Smooth muscle cell (in vitro differentiated cells): ENCODE measurements at regions not wholly inside any gene's neighbourhood (a gene's known extent, or its start where the extent isn't known, plus 50 kb on each side); places are given as distances from the start of the nearest gene placed in this dataset.

Source experiments
- DNase-seq: peaks from one replicate; lab custom pipeline; 2025; ENCODE audit not compliant: unreplicated experiment; lab: John Stamatoyannopoulos, UW
- H2AFZ ChIP-seq: fragments of 200-600 bp; sonication (generic); 2 replicates; pipeline ENCODE4 v1.6.0; 2016; ENCODE audit warnings: antibody characterized with exemption, low read depth, mild to moderate bottlenecking
- H3F3A ChIP-seq: fragments of 200-600 bp; sonication (generic); 2 replicates; pipeline ENCODE4 v1.6.0; 2017; ENCODE audit warnings: antibody characterized with exemption, low read depth
- H3K27ac ChIP-seq: fragments of 200-600 bp; sonication (generic); 2 replicates; pipeline ENCODE4 v1.5.1; 2016; ENCODE audit warnings: low read depth, mild to moderate bottlenecking
- H3K27me3 ChIP-seq: fragments of 200-600 bp; sonication (generic); 2 replicates; pipeline ENCODE4 v1.6.1; 2016; ENCODE audit warnings: low read depth, mild to moderate bottlenecking
- H3K36me3 ChIP-seq: fragments of 200-600 bp; sonication (generic); 2 replicates; pipeline ENCODE4 v1.5.1; 2016; ENCODE audit warnings: low read depth
- H3K4me1 ChIP-seq: fragments of 200-600 bp; sonication (generic); 2 replicates; pipeline ENCODE4 v1.5.1; 2016; ENCODE audit warnings: low read depth
- H3K4me2 ChIP-seq: fragments of 200-600 bp; sonication (generic); 2 replicates; pipeline ENCODE4 v1.6.0; 2016; ENCODE audit warnings: mild to moderate bottlenecking
- H3K4me3 ChIP-seq: fragments of 200-600 bp; sonication (generic); 2 replicates; pipeline ENCODE4 v1.5.1; 2016; ENCODE audit warnings: mild to moderate bottlenecking
- H3K79me2 ChIP-seq: fragments of 200-600 bp; sonication (generic); 2 replicates; pipeline ENCODE4 v1.6.0; 2016; ENCODE audit warnings: low read depth, mild to moderate bottlenecking
- H3K9ac ChIP-seq: fragments of 200-600 bp; sonication (generic); 2 replicates; pipeline ENCODE4 v1.6.0; 2016; ENCODE audit warnings: low read depth
- H3K9me3 ChIP-seq: fragments of 200-600 bp; sonication (generic); replicated peaks from 2 replicates; pipeline ENCODE4 v1.5.1; 2016; ENCODE audit warnings: low read depth
- H4K20me1 ChIP-seq: fragments of 200-600 bp; sonication (generic); 2 replicates; pipeline ENCODE4 v1.6.0; 2016; ENCODE audit warnings: low read depth
- CTCF ChIP-seq: fragments of 200-600 bp; sonication (generic); IDR thresholded peaks from 2 replicates; pipeline ENCODE4 v1.5.1; 2017; ENCODE audit warnings: borderline replicate concordance, mild to moderate bottlenecking, antibody characterized with exemption; ENCODE audit not compliant: insufficient read depth, poor library complexity, severe bottlenecking
- WGBS: methylation state at CpG from one replicate; pipeline ENCODE4 v1.1.7; 2016; ENCODE audit warnings: low lambda C conversion rate; 5-methylcytosine and 5-hydroxymethylcytosine counted together

DNA sequence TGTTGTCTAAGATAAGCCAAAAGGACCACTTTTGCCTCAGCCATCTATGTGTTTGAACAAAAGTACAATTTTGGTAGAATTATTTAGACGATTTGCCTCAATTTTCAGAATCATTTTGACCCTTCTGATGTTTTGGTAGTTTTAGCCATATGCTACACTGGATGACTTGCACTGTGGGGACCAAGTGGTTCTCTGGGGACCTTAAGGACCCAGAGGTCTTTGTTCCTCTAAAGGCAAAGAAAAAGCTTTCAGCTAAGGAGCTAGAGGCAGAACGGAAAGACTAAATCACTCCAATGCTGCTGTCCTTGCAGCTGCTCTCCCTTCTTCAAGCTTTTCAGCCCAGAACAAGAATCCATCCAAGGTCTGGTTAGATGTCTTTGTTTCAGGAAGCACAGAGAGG is 51.0 kb upstream of the APC start:
- peaks cover 20% of the 10 kb centered on the region for H3K4me1 ChIP-seq
- H3K4me3 ChIP-seq = no peak overlapping the region
- no peak overlapping the region for H3K9ac ChIP-seq
- no peak overlapping the region for H3K27ac ChIP-seq
- H4K20me1 ChIP-seq = no peaks in the 10 kb centered on the region
- H2AFZ ChIP-seq = no peak overlapping the region
- DNase-seq = no peak
- no peak overlapping the region for H3K4me2 ChIP-seq
- peaks cover 15% of the 10 kb centered on the region for H3F3A ChIP-seq
- no peaks in the 10 kb centered on the region for H3K27me3 ChIP-seq
- H3K79me2 ChIP-seq = no peaks in the 10 kb centered on the region
- H3K9me3 ChIP-seq = no peaks in the 10 kb centered on the region
- 93% methylated on average over 2 of the region's 2 CpGs for WGBS
- H3K36me3 ChIP-seq = no peaks in the 10 kb centered on the region
- no peak for TF ChIP-seq CTCF

DNA sequence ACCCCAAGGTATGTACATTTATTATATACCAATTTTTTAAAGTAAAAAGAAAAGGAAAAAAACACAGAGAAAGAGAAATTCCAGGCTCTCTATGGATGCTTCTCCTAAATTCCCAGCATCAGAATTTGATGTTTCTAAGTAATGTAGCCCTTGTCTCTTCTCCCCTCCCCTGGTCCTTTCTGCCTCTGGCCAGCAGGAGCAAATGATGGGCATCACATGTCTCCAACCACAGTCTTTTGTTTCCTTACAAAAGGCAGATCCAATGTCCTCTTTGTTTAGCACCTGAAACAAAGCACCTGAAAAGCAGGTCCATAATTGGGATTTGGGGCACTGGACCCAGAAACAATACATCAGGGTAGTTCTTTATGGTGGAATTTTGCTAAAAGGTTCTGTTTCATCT is 50.4 kb upstream of the APC start:
- Histone ChIP-seq H3K27me3 (no peaks in the 10 kb centered on the region), H3K9ac (no peak overlapping the region), H4K20me1 (no peaks in the 10 kb centered on the region), H3F3A (peaks cover 15% of the 10 kb centered on the region), H3K4me1 (peaks cover 20% of the 10 kb centered on the region), H3K4me2 (no peak overlapping the region), H3K4me3 (no peak overlapping the region), H3K9me3 (no peaks in the 10 kb centered on the region), H2AFZ (no peak overlapping the region), H3K79me2 (no peaks in the 10 kb centered on the region), H3K36me3 (no peaks in the 10 kb centered on the region), H3K27ac (no peak overlapping the region)
- no peak for DNase-seq
- TF ChIP-seq CTCF = no peak
